ENCODE measurements at regions not wholly inside any gene's neighbourhood (a gene's known extent, or its start where the extent isn't known, plus 50 kb on each side); places are given as distances from the start of the nearest gene placed in this dataset.

- TF ChIP-seq, protein P1, sequence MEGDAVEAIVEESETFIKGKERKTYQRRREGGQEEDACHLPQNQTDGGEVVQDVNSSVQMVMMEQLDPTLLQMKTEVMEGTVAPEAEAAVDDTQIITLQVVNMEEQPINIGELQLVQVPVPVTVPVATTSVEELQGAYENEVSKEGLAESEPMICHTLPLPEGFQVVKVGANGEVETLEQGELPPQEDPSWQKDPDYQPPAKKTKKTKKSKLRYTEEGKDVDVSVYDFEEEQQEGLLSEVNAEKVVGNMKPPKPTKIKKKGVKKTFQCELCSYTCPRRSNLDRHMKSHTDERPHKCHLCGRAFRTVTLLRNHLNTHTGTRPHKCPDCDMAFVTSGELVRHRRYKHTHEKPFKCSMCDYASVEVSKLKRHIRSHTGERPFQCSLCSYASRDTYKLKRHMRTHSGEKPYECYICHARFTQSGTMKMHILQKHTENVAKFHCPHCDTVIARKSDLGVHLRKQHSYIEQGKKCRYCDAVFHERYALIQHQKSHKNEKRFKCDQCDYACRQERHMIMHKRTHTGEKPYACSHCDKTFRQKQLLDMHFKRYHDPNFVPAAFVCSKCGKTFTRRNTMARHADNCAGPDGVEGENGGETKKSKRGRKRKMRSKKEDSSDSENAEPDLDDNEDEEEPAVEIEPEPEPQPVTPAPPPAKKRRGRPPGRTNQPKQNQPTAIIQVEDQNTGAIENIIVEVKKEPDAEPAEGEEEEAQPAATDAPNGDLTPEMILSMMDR (IDR thresholded peaks at IDR 0.05), result no peak
- TF ChIP-seq POLR2A (IDR thresholded peaks at IDR 0.05), result no peak
Measured at GRCh38 chr12:27387473-27387872, 54.8 kb downstream of the BMAL2 start.

Data from testis (tissue), 2 donors.